Tibial nerve (tissue), 4 donors: ENCODE measurements at regions not wholly inside any gene's neighbourhood (a gene's known extent, or its start where the extent isn't known, plus 50 kb on each side); places are given as distances from the start of the nearest gene placed in this dataset.
"Not testable (repeated sequence)": the region's sequence is repeated elsewhere in the genome, so short reads cannot be mapped to it uniquely, and the experiment has no call there.

Experiments
- DNase-seq, 2 donors: peaks; one replicate each; pipeline ENCODE4 v3.0.0-alpha.2; 2019; ENCODE audit warnings: low spot score in 2 of 2
- H3K27ac ChIP-seq, 4 donors: fragments of 200-600 bp; sonication (generic) in 3 of 4; one replicate each; pipeline ENCODE4 v1.5.1; 2017 to 2019; ENCODE audit warnings: mild to moderate bottlenecking in 1 of 4
- H3K27me3 ChIP-seq, 2 donors: fragments of 200-600 bp; sonication (generic) in 1 of 2; one replicate each; pipeline versions ENCODE4 v1.5.1 to v1.6.0; 2017 to 2019
- H3K36me3 ChIP-seq, 3 donors: fragments of 200-600 bp; sonication (generic); one replicate each; pipeline ENCODE4 v1.5.1; 2018 to 2019
- H3K4me1 ChIP-seq, 4 donors: fragments of 200-600 bp; sonication (generic) in 3 of 4; one replicate each; pipeline ENCODE4 v1.5.1; 2017 to 2019
- H3K4me3 ChIP-seq, 4 donors: fragments of 200-600 bp; sonication (generic) in 3 of 4; one replicate each; pipeline ENCODE4 v1.5.1; 2017 to 2019; ENCODE audit warnings: mild to moderate bottlenecking in 1 of 4, moderate library complexity in 1 of 4
- H3K9me3 ChIP-seq, 4 donors: fragments of 200-600 bp; sonication (generic) in 3 of 4; one replicate each; pipeline ENCODE4 v1.5.1; 2017 to 2019
- CTCF ChIP-seq, 5 experiments: fragments of 200-600 bp in 3 of 5; fragments of 450-650 bp in 2 of 5; sonication (generic) in 3 of 5; IDR thresholded peaks; one replicate each; pipeline ENCODE4 v1.5.1; 2016 to 2019; ENCODE audit warnings: antibody characterized with exemption in 5 of 5, mild to moderate bottlenecking in 3 of 5, moderate library complexity in 2 of 5
- EP300 ChIP-seq, 2 donors: sonication (generic); formaldehyde crosslinking; IDR thresholded peaks; one replicate each; pipeline ENCODE4 v1.6.1; 2017; ENCODE audit warnings: antibody characterized with exemption in 2 of 2, mild to moderate bottlenecking in 1 of 2
- POLR2A ChIP-seq, 2 donors: fragments of 450-650 bp; IDR thresholded peaks; one replicate each; pipeline ENCODE4 v1.6.1; 2017; ENCODE audit warnings: antibody characterized with exemption in 2 of 2, mild to moderate bottlenecking in 2 of 2, moderate library complexity in 2 of 2
- WGBS, 2 donors: methylation state at CpG; one replicate each; pipeline ENCODE4 v1.1.5; 2018; 5-methylcytosine and 5-hydroxymethylcytosine counted together

- WGBS, 2 donors, result 44 to 55% methylated on average over 5 of the region's 5 CpGs
- H3K9me3 ChIP-seq, result no peaks in the 10 kb centered on the region
- H3K27me3 ChIP-seq, result no peaks in the 10 kb centered on the region
- H3K27ac ChIP-seq, result no peak overlapping the region
- H3K36me3 ChIP-seq, result no peaks in the 10 kb centered on the region
- peaks cover 0 to 7% (median 0%) of the 10 kb centered on the region in 4 donors for H3K4me1 ChIP-seq
- no peak overlapping the region for H3K4me3 ChIP-seq
- TF ChIP-seq EP300 (IDR thresholded peaks at IDR 0.05) (no peak), CTCF (IDR thresholded peaks at IDR 0.05) (no peak), POLR2A (IDR thresholded peaks at IDR 0.05) (no peak)
- no peak for DNase-seq
These were observed 125.1 kb upstream of the TBX3 start for GRCh38 chr12:114809097-114809496.

GRCh38 chr12:114801381-114801780 is 117.4 kb upstream of the TBX3 start:
- H3K4me1 ChIP-seq, DNase-seq, H3K9me3 ChIP-seq, H3K27ac ChIP-seq, H3K27me3 ChIP-seq, H3K4me3 ChIP-seq, H3K36me3 ChIP-seq: not testable (repeated sequence)
- WGBS, 2 donors, result 92 to 97% methylated on average over 3 of the region's 3 CpGs

- not testable (repeated sequence) for H3K36me3 ChIP-seq, DNase-seq, H3K27ac ChIP-seq, H3K4me1 ChIP-seq, H3K9me3 ChIP-seq, H3K27me3 ChIP-seq, H3K4me3 ChIP-seq
- WGBS, 2 donors, result 68 to 70% methylated on average over 7 of the region's 8 CpGs
These were observed 116.6 kb upstream of the TBX3 start for GRCh38 chr12:114800566-114800965.

- DNase-seq, result peak in 1 of 2 donors; percentile 13
- H3K9me3 ChIP-seq, result peaks cover 0 to 10% (median 0%) of the 10 kb centered on the region in 4 donors
- H3K4me1 ChIP-seq, result peaks cover 0 to 5% (median 0%) of the 10 kb centered on the region in 4 donors
- H3K4me3 ChIP-seq, result no peak overlapping the region
- no peaks in the 10 kb centered on the region for H3K36me3 ChIP-seq
- no peaks in the 10 kb centered on the region for H3K27me3 ChIP-seq
- 42 to 54% methylated on average over 16 of the region's 16 CpGs for WGBS, 2 donors
- no peak for TF ChIP-seq CTCF (IDR thresholded peaks at IDR 0.05)
- no peak for TF ChIP-seq POLR2A (IDR thresholded peaks at IDR 0.05)
- TF ChIP-seq EP300 (IDR thresholded peaks at IDR 0.05), result no peak
- H3K27ac ChIP-seq, result no peak overlapping the region
These were observed 115.9 kb upstream of the TBX3 start for GRCh38 chr12:114799574-114800487.

- no peak for TF ChIP-seq CTCF (IDR thresholded peaks at IDR 0.05)
- TF ChIP-seq EP300 (IDR thresholded peaks at IDR 0.05), result no peak
- TF ChIP-seq POLR2A (IDR thresholded peaks at IDR 0.05), result no peak
- DNase-seq, result no peak
- 86% methylated on average over 8 of the region's 8 CpGs for WGBS, 2 donors
- Histone ChIP-seq H3K4me3 (no peak overlapping the region), H3K27ac (no peak overlapping the region), H3K27me3 (no peaks in the 10 kb centered on the region), H3K4me1 (no peaks in the 10 kb centered on the region), H3K9me3 (no peaks in the 10 kb centered on the region), H3K36me3 (no peaks in the 10 kb centered on the region)
These were observed 110.1 kb upstream of the TBX3 start for GRCh38 chr12:114794049-114794558.

- Histone ChIP-seq H3K4me3 (no peak overlapping the region), H3K9me3 (no peaks in the 10 kb centered on the region), H3K36me3 (no peaks in the 10 kb centered on the region), H3K4me1 (no peaks in the 10 kb centered on the region), H3K27ac (no peak overlapping the region), H3K27me3 (no peaks in the 10 kb centered on the region)
- 74 to 84% methylated on average over 1 of the region's 1 CpG for WGBS, 2 donors
- TF ChIP-seq EP300 (IDR thresholded peaks at IDR 0.05) (no peak), CTCF (IDR thresholded peaks at IDR 0.05) (no peak), POLR2A (IDR thresholded peaks at IDR 0.05) (no peak)
- no peak for DNase-seq
These were observed 106.3 kb upstream of the TBX3 start for GRCh38 chr12:114790276-114790675.
